ENCODE measurements at regions not wholly inside any gene's neighbourhood (a gene's known extent, or its start where the extent isn't known, plus 50 kb on each side); places are given as distances from the start of the nearest gene placed in this dataset.
"Not testable (repeated sequence)": the region's sequence is repeated elsewhere in the genome, so short reads cannot be mapped to it uniquely, and the experiment has no call there.

GRCh38 chr14:58751788-58752187 is 114.0 kb downstream of the DACT1 start:
- in situ Hi-C loops (cut with MboI; ENCODE audit: low sequenced_read_pairs), result no loop called here

DNA sequence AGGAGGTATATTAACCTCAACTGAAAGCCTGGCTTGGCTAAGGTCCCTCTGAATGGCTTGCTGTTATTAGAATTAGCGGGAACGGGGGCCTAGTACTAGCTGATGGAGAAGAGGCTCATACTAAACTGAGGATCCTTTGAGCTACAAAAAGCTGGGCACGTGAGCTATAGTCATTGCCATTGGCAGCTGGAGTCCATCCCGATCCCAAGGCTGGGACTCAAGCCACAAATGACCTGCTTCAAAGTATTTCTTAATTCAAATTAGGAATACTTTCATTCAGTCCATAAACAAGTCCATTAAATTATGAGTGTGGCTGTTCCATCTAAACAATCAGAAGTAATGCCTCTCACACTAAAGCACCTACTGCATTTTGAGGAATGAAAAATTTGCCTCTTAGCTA is 114.5 kb downstream of the DACT1 start:
- in situ Hi-C loops (cut with MboI; ENCODE audit: low sequenced_read_pairs), result no loop called here

DNA sequence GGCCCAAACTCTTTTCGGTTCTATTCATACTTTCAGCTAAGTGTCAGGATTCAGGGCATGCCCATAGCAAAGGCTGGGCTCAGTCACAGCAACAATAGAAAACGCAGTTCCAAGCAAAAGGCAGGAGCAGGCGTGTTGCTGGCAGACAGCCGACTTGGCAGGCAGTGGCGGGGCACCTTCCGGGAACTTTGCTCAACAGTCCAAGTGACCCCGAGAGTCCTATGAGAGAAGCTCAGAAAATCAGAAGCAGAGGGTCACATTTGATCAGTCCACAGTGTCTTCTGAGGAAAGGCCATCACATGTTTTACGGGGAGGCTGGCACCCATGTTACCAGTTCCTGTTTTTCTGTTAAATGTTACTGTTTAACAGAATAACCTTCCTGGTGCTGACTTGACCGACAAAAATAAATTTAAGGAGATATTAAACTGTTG is 115.0 kb downstream of the DACT1 start:
- in situ Hi-C loops (cut with MboI; ENCODE audit: low sequenced_read_pairs), result no loop called here

DNA sequence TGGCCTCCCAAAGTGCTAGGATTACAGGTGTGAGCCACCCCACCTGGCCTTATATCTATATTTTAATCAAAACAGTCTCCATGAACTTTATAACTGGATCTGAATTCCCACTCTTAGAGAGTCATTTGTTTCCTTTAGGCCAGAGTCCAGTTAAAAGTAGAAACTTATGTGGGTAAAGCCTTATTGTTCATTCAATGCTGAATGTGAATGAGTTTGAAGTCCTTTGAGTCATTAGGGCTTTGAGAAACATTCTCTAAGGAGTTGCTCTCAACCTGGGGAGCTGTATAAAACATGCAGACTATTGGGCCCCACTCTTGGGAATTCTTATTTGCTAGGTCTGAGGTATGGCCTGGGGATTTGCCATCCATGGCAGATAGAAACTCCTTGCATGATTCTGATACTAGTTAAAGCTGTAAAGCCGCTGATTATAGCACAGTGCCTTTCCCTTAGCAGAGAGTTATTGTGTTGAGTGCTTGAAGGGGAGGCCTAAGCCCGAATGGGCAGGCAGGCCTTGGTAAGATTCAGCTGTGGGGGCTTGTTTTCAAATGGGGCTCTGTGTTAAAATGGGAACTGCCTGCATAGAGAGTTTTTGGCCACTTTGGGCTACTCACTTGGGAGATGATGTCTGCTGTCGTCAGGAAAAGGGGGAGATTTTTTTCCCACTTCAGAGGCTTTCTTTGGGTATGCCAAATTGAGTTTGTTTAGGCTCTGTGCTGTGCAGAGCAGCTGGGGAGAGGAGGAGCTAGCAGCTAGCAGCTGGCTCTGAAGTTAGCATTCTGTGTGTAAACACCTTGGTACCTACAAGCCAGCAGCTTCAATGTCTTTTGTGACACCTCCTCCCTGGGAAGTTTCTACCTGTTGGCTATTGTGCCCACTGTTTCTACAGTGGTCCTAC is 117.5 kb downstream of the DACT1 start:
- in situ Hi-C loops (cut with MboI; ENCODE audit: low sequenced_read_pairs), result no loop called here

DNA sequence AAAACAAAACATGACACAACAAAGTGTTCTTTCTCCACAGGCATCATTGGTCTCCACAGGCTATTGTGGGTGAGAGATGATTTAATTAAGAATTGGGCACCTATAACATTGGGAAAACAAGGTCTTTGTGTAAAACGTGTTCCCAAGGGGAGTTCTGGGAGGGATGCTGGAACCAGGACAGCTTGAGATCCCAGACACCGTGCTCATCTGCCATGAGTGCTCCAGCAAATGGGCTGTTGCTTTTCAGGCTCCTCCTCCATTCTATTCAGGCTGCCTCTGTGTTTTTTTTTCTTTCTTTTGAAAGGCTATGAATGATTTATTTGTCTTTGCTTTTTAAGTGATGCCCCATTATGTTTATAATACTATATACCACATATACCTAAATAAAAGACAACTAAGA is 122.4 kb downstream of the DACT1 start:
- in situ Hi-C loops (cut with MboI; ENCODE audit: low sequenced_read_pairs), result no loop called here

- in situ Hi-C loops (cut with MboI; ENCODE audit: low sequenced_read_pairs), result no loop called here
These were observed 124.9 kb downstream of the DACT1 start for GRCh38 chr14:58762629-58763028.

GRCh38 chr14:58763210-58763609 is 125.4 kb downstream of the DACT1 start:
- in situ Hi-C loops (cut with MboI; ENCODE audit: low sequenced_read_pairs), result no loop called here

DNA sequence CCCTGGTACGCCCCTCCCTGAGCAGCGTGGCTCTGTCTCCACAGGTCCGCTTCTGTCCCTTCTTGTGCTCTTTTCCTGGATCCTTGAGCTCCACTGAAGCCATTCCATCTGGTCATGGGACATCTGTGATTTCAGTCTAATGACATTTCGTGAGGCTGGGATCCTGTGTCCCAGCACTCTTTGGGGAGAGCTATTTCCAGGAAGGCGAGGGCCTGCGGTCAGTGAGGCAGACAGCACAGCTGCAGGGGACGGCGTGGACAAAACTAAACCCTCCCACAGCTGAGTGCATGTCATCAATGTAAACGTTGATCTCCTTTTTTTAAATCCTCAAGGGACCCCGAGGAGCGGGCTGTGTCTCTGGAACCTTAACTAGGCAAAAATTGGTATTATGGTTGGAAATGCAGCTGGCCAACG is 127.7 kb downstream of the DACT1 start:
- in situ Hi-C loops (cut with MboI; ENCODE audit: low sequenced_read_pairs), result no loop called here

GRCh38 chr14:58765843-58766242 is 128.1 kb downstream of the DACT1 start:
- in situ Hi-C loops (cut with MboI; ENCODE audit: low sequenced_read_pairs), result no loop called here

- in situ Hi-C loops (cut with MboI; ENCODE audit: low sequenced_read_pairs), result no loop called here
These were observed 131.4 kb downstream of the DACT1 start for GRCh38 chr14:58769011-58769643.

- in situ Hi-C loops (cut with MboI; ENCODE audit: low sequenced_read_pairs), result no loop called here
These were observed 132.0 kb downstream of the DACT1 start for GRCh38 chr14:58769771-58770170.

DNA sequence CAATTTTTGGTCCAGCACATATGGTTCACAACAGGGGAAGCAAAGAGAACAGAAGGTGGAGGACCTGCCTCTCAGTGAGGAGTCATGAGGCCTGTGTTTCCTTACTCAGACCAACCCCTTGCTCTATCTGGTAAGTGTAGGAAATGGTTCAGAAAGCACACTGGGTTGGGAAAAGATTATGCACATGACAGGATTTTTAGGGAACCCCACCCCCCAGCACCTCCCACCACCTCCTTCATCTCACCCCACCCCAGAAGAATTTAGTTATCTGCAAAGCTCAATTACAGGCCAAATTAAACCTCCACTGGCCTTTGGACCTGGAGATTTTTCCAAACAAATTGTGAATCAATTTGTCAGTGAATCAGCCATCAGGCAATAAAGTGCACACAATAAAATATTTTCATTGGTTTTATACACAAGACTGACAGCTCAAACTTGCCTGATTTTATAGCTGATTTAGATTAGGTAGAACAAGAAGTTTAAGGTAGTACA is 132.8 kb downstream of the DACT1 start:
- in situ Hi-C loops (cut with MboI; ENCODE audit: low sequenced_read_pairs), result no loop called here

GRCh38 chr14:58771016-58771415 is 133.3 kb downstream of the DACT1 start:
- in situ Hi-C loops (cut with MboI; ENCODE audit: low sequenced_read_pairs), result no loop called here

- in situ Hi-C loops (cut with MboI; ENCODE audit: low sequenced_read_pairs), result no loop called here
These were observed 134.4 kb downstream of the DACT1 start for GRCh38 chr14:58772116-58772515.

- in situ Hi-C loops (cut with MboI; ENCODE audit: low sequenced_read_pairs), result no loop called here
These were observed 135.2 kb downstream of the DACT1 start for GRCh38 chr14:58772794-58773620.

GRCh38 chr14:58774531-58774930 is 136.8 kb downstream of the DACT1 start:
- in situ Hi-C loops (cut with MboI; ENCODE audit: low sequenced_read_pairs), result no loop called here

GRCh38 chr14:58775130-58775529 is 137.4 kb downstream of the DACT1 start:
- in situ Hi-C loops (cut with MboI; ENCODE audit: low sequenced_read_pairs), result not testable (repeated sequence)

- in situ Hi-C loops (cut with MboI; ENCODE audit: low sequenced_read_pairs), result no loop called here
These were observed 138.8 kb downstream of the DACT1 start for GRCh38 chr14:58776516-58776915.

DNA sequence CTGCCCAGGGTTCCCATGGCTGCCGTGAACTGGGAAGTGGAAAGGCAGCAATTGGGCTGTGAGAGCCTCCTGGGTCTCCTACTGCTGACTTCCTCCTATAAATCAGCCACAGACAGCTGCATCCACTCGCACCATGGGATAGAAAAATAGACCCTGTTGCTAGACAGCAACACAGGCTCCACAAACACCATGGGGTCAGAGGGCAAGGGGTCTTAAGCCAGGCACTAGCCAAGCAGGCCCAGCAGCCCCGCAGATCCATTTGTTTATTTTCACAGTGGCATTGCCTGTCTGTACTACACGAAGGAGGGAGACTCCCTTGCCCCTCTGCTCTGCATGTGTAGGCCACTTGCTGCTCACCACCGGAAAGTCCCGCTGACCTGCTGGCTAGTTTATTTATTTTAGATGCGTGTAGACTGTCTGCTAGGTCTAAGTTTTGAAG is 139.8 kb downstream of the DACT1 start:
- in situ Hi-C loops (cut with MboI; ENCODE audit: low sequenced_read_pairs), result no loop called here

- in situ Hi-C loops (cut with MboI; ENCODE audit: low sequenced_read_pairs), result no loop called here
These were observed 140.4 kb downstream of the DACT1 start for GRCh38 chr14:58778202-58778601.

GRCh38 chr14:58779376-58779775 is 141.6 kb downstream of the DACT1 start:
- in situ Hi-C loops (cut with MboI; ENCODE audit: low sequenced_read_pairs), result no loop called here
